ENCODE measurements at regions not wholly inside any gene's neighbourhood (a gene's known extent, or its start where the extent isn't known, plus 50 kb on each side); places are given as distances from the start of the nearest gene placed in this dataset.

GRCh38 chr1:55955016-55955621 is 624.2 kb downstream of the PLPP3 start:
- DNase-seq, result no peak

- no peak for DNase-seq
These were observed 628.1 kb downstream of the PLPP3 start for GRCh38 chr1:55951291-55951690.

GRCh38 chr1:55947446-55947845 is 631.9 kb downstream of the PLPP3 start:
- no peak for DNase-seq

- DNase-seq, result no peak
These were observed 635.5 kb downstream of the PLPP3 start for GRCh38 chr1:55943721-55944435.

GRCh38 chr1:55943012-55943411 is 636.4 kb downstream of the PLPP3 start:
- no peak for DNase-seq

GRCh38 chr1:55939866-55940265 is 639.5 kb downstream of the PLPP3 start:
- DNase-seq, result no peak

GRCh38 chr1:55938861-55939260 is 640.5 kb downstream of the PLPP3 start:
- DNase-seq, result no peak

- no peak for DNase-seq
These were observed 641.0 kb downstream of the PLPP3 start for GRCh38 chr1:55938376-55938850.

GRCh38 chr1:55937840-55938375 is 641.5 kb downstream of the PLPP3 start:
- no peak for DNase-seq

- DNase-seq, result no peak
These were observed 644.1 kb downstream of the PLPP3 start for GRCh38 chr1:55935236-55935635.

- no peak for DNase-seq
These were observed 647.0 kb downstream of the PLPP3 start for GRCh38 chr1:55932402-55932801.

GRCh38 chr1:55931081-55931940 is 648.1 kb downstream of the PLPP3 start:
- DNase-seq, result no peak

GRCh38 chr1:55929652-55930051 is 649.7 kb downstream of the PLPP3 start:
- DNase-seq, result no peak

GRCh38 chr1:55928576-55928975 is 650.8 kb downstream of the PLPP3 start:
- DNase-seq, result no peak

GRCh38 chr1:55927702-55928290 is 651.6 kb downstream of the PLPP3 start:
- DNase-seq, result no peak

- DNase-seq, result no peak
These were observed 652.4 kb downstream of the PLPP3 start for GRCh38 chr1:55926906-55927471.

- DNase-seq, result no peak
These were observed 662.5 kb downstream of the PLPP3 start for GRCh38 chr1:55916907-55917306.

GRCh38 chr1:55916481-55916880 is 662.9 kb downstream of the PLPP3 start:
- no peak for DNase-seq

GRCh38 chr1:55913565-55913964 is 665.8 kb downstream of the PLPP3 start:
- no peak for DNase-seq

GRCh38 chr1:55912438-55912837 is 666.9 kb downstream of the PLPP3 start:
- DNase-seq, result no peak

- DNase-seq, result no peak
These were observed 674.8 kb downstream of the PLPP3 start for GRCh38 chr1:55904541-55904940.

- no peak for DNase-seq
These were observed 681.2 kb downstream of the PLPP3 start for GRCh38 chr1:55898181-55898580.

- no peak for DNase-seq
These were observed 681.0 kb upstream of the USP24 start for GRCh38 chr1:55896210-55896609.
